ENCODE measurements at regions not wholly inside any gene's neighbourhood (a gene's known extent, or its start where the extent isn't known, plus 50 kb on each side); places are given as distances from the start of the nearest gene placed in this dataset.
A peak's percentile ranks its signal among the peaks of the same experiment; 100 is the strongest.

DNA sequence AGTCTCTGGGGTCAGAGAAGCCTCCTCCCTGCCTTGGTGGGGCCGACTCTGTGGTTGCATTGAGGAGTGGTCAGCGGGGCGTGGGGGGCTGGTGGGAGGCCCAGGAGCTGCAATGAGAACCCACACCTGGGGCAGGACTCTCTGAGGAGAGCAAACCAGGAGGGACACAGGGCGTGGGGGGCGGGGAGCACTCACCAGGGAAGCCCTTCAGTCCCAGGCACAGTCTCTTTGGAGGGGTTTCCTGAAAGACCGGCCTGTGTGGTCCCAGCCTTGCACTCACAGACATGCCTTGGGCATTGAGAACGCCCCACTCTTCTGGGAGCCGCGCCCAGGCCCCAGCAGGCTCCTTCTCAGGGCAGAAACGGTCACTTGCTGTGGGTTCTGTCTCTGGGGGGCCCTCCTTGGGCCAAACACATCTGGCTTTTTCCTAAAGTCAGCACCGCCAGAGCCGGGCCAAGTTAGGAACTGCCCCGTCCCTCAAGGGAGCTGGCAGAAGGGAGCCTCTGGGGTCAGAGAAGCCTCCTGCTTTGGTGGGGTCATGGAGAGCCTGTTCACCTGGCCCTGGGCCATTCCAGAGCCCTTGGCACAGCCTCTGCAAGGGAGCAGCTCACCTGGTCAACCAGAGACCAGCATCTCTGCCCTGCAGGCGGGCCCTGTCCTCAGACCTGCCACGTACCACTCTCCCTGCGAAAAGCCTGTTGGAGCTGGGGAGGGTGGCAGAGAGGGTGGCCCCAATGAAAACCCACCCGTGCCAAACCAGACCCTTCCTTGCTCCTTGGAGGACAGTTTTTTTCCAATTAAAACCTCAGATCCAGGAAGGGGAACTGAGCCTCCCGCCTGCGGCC, 59.9 kb upstream of the TTC34 start:
- no peak for ATAC-seq
- Mint-ChIP-seq H3K27me3 (no peaks in the 10 kb centered on the region), H3K4me3 (no peak overlapping the region), H3K36me3 (no peaks in the 10 kb centered on the region), H3K4me1 (ENCODE audit: low read depth in 2 of 2) (peaks cover 0 to 3% of the 10 kb centered on the region in 2 donors), H3K27ac (no peak overlapping the region), H3K9me3 (no peaks in the 10 kb centered on the region)
- DNase-seq (ENCODE audit: low spot score), result peak; percentile 57

DNA sequence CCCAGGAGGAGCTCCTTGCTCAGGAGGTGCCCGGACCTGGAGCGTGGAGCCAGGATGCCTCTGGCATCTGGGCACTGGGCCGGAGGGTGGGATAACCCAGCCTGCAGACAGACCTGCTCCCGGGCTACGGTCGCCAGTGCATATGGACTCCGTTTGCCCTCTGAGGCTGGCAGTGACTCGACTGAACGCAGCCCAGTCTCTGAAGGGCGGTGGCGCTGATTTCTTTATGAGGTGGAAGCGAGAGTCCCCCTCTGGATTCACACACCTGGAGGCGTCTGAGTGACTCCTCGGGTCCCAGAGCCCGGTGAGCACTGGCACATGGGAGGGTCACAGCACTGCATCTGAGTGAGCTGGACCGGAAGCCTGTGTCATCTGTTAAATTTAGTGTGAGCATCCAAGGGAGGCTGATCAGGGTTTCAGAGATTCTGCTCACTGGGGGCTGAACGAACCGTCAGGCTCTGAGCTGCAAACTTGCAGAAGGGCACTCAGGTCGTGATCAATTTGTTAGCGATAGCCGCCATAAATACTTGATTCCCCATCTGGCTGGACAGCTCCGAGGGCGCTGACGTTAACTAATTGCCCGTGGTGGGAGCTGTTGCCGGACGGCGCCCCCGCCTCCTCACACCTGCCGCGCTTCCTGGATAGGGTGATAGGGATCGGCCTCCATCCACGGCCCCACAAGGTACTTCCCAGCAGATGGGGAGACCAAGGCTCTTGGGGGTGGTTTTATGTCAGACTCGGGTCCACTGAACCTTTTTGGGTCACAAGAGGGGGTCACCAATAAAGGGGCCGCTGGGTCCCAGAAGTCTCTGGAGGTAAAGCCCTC, 60.7 kb upstream of the TTC34 start:
- H3K4me1 Mint-ChIP-seq (ENCODE audit: low read depth in 2 of 2), result peaks cover 0 to 3% of the 10 kb centered on the region in 2 donors
- no peak overlapping the region for H3K4me3 Mint-ChIP-seq
- no peak for ATAC-seq
- no peaks in the 10 kb centered on the region for H3K36me3 Mint-ChIP-seq
- DNase-seq (ENCODE audit: low spot score), result peak; percentile 31
- H3K27ac Mint-ChIP-seq, result no peak overlapping the region
- no peaks in the 10 kb centered on the region for H3K27me3 Mint-ChIP-seq
- no peaks in the 10 kb centered on the region for H3K9me3 Mint-ChIP-seq

DNA sequence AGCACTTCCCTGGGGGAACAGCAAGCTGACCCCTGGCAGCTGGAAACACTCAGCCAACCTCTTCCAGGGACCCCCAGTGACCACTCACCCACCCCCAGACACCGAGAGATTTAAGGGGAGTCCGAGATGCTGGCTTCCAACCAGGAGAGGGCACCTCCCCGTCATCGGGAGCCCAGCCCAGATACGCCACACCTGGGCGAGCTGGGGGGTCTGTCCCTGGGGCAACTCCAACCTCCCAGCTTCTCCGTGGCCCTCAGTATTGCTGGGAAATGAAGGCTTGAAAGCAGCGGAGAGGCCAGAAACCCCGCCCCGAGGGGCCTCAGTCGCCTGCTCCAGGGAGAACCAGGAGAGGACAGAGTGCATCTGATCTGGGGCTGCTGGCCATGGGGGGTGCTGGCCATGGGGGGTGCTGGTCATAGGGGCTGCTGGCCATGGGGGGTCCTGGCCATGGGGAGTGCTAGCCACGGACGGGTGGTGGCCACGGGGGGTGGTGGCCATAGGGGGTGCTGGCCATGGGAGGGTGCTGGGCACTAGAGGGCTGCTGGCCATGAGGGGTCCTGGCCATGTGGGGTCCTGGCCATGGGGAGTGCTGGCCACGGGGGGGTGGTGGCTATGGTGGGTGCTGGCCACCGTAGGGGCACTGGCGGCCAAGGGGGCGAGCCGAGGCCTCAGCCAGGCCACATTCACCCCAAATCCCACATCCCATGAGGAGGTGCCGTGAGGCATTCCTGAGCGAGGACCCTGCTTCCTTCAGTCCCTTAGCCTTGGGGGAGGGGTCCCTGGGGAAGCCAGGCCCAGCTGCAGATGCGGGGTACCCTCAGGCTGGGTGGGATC, 61.5 kb upstream of the TTC34 start:
- no peaks in the 10 kb centered on the region for H3K9me3 Mint-ChIP-seq
- H3K4me3 Mint-ChIP-seq, result no peak overlapping the region
- H3K27me3 Mint-ChIP-seq, result no peaks in the 10 kb centered on the region
- peaks cover 0 to 3% of the 10 kb centered on the region in 2 donors for H3K4me1 Mint-ChIP-seq (ENCODE audit: low read depth in 2 of 2)
- DNase-seq (ENCODE audit: low spot score), result peak; percentile 60
- no peaks in the 10 kb centered on the region for H3K36me3 Mint-ChIP-seq
- ATAC-seq, result no peak
- no peak overlapping the region for H3K27ac Mint-ChIP-seq

DNA sequence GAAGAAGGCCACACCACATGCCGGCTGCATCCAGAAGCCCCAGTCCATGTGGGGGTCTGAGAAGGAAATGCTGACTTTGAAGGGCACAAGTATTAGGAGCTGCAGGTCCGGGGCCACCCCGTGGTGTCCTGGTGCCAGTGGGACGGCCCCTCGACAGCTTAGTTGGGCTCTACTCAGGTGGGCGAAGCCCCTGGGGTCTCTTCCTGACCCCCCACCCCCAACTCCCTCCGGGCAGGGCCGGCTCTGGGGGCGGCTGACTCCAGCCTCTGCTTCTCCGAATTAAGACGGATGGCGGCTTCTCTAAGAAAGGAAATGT, 62.1 kb upstream of the TTC34 start:
- H3K27ac Mint-ChIP-seq, result no peak overlapping the region
- H3K4me1 Mint-ChIP-seq (ENCODE audit: low read depth in 2 of 2), result peaks cover 0 to 3% of the 10 kb centered on the region in 2 donors
- no peaks in the 10 kb centered on the region for H3K9me3 Mint-ChIP-seq
- H3K27me3 Mint-ChIP-seq, result no peaks in the 10 kb centered on the region
- ATAC-seq (no peak), DNase-seq (ENCODE audit: low spot score) (no peak)
- H3K36me3 Mint-ChIP-seq, result no peaks in the 10 kb centered on the region
- no peak overlapping the region for H3K4me3 Mint-ChIP-seq

DNA sequence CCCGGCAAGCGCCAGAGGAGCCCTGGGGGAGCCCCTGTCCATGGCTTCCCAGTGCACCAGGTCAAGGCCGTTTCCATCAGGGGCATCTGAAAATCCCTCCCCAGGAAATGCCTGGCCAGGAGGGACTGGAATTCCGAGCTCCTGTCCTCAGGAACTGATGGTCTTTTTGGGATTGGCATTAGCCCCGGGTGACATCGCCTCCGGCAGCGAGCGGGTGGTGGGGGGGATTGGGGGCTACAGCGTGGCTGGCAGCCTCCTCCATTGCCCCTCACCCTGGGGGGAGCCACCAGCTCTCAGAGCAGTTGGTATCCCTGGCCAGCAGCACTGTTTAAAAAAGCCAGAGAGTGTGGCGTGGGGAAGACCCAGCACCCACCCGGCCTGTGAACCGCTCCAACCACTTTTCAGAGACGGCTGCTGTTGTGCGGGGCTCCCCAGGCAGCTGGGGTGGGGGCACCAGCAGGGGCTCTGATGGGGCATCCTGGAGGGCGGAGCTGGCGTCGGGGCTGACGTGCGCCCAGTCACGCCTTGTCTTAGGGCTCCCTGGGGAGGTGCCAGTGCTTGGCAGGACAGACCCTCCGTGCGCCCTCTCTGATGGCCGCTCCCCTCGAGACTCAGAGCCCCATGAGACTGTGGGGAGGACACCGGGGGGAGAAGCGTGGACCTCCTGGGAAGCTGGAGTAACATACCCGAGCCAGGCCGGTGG, 62.9 kb upstream of the TTC34 start:
- DNase-seq (ENCODE audit: low spot score) (no peak), ATAC-seq (no peak)
- H3K27me3 Mint-ChIP-seq, result no peaks in the 10 kb centered on the region
- no peaks in the 10 kb centered on the region for H3K9me3 Mint-ChIP-seq
- H3K27ac Mint-ChIP-seq, result no peak overlapping the region
- no peaks in the 10 kb centered on the region for H3K36me3 Mint-ChIP-seq
- no peaks in the 10 kb centered on the region for H3K4me1 Mint-ChIP-seq (ENCODE audit: low read depth in 2 of 2)
- no peak overlapping the region for H3K4me3 Mint-ChIP-seq

DNA sequence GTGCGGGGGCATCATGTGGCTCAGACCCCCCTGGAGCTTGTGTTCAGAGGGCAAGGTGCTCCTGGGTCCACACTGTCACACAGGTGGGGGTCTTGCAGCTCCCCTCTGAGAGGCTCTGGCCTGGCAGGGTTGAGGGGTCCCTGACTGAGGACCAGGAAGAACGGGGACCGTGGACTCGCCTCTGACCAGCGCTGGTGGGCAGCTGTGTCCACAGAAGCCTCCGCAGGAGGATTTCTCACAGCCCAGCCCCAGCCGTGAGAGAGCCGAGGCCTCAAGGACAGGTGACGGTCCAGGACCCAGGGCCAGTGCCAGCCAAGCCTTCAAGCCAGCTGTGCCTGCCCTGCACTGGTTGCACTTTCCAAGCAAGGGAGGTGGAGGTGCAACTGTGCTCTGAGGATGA, 63.5 kb upstream of the TTC34 start:
- Mint-ChIP-seq H3K9me3 (no peaks in the 10 kb centered on the region), H3K4me3 (no peak overlapping the region), H3K36me3 (no peaks in the 10 kb centered on the region), H3K27me3 (no peaks in the 10 kb centered on the region), H3K27ac (no peak overlapping the region), H3K4me1 (ENCODE audit: low read depth in 2 of 2) (no peaks in the 10 kb centered on the region)
- no peak for ATAC-seq
- DNase-seq (ENCODE audit: low spot score), result no peak

DNA sequence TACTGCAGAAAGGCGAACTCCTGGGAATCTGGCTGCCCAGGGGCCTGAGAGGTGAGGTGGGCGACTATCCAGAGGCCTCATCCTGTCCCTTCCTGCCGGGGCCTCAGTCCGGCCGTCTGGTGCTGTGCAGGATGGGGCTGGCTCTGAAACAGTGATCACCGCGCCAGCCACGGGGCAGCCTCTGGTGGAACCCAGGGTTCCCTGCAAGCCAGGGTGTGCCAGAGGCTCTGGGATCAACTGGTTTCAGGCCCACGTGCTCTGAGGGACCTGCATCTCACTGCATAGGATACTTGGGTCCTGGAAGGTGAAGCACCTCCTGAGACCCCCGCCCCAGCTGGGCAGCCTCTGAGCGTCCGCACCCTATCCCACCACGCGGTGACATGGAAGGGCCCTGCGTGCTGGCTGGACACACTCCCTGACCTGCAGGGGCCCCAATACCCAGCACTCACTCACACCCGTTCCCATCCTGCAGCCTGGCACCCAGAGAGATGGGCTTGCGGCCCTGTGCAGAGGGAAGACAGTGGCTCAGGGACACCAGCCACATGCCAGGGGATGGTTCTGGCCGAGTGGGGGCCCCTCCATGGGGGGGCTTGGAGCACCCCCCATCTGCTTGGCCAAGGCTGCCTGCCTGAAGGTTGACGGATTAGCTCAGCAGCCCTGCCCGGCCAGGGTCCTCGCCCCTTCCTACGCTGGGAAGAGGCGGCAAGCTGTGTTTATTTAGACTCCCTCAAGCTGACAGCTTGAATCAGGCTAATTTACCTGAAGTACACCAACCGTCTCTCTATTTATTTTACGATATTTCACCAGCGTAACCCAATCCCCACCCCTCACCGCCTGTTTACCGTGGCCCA, 64.3 kb upstream of the TTC34 start:
- no peaks in the 10 kb centered on the region for H3K9me3 Mint-ChIP-seq
- no peaks in the 10 kb centered on the region for H3K4me1 Mint-ChIP-seq (ENCODE audit: low read depth in 2 of 2)
- ATAC-seq, result no peak
- H3K4me3 Mint-ChIP-seq, result no peak overlapping the region
- no peaks in the 10 kb centered on the region for H3K27me3 Mint-ChIP-seq
- no peak for DNase-seq (ENCODE audit: low spot score)
- H3K27ac Mint-ChIP-seq, result no peak overlapping the region
- H3K36me3 Mint-ChIP-seq, result no peaks in the 10 kb centered on the region

DNA sequence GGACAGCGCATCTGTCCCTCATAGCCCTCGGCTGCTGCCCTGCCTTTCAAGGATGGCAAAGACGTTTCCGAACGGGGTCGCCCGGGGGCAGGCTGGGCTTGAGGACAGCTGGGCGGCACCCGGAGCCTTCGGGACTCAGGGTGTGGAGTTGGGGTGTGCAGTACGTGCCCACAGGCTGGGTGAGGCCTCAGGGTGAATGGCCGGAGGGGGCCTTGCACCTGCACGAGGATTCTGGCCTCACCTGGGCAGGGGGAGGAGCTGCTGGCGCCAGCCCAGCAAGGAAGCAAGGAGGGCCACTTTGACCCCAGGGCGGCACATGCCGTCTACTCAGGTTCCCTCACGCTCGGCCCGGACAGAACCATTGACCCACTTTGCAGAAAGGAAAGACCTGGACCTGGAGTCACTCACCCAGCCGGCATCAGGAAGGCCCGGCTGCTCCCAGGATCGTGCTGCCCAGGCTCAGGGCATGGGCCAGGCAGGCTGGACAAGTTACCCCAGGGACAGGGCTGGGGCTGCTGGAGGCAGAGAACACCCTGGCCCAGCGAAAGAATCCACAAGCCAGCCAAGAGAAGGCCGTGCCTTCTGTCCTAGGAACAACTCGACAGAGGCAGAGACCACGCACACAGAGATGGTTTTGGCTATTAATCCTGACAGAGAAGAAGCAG, 65.1 kb upstream of the TTC34 start:
- H3K27ac Mint-ChIP-seq, result no peak overlapping the region
- no peak for DNase-seq (ENCODE audit: low spot score)
- H3K4me3 Mint-ChIP-seq, result no peak overlapping the region
- no peak for ATAC-seq
- H3K9me3 Mint-ChIP-seq, result no peaks in the 10 kb centered on the region
- no peaks in the 10 kb centered on the region for H3K4me1 Mint-ChIP-seq (ENCODE audit: low read depth in 2 of 2)
- no peaks in the 10 kb centered on the region for H3K27me3 Mint-ChIP-seq
- no peaks in the 10 kb centered on the region for H3K36me3 Mint-ChIP-seq

DNA sequence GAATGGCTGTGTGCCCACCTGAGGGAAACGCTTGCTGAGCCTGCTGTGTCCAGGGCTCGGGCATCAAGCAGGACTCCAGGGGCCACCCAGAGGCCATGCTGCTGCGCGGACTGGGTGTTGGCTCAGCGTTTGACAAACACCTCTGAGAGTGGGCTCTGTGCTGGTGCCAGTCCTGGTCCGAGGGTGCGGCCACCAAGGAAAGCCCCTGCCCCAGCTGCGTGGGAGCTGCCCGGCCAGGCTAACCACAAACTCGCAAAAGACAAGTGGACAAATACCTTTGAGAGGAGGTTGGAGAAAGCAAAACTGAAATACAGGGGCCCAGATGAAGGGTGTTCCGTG, 65.6 kb upstream of the TTC34 start:
- Mint-ChIP-seq H3K9me3 (no peaks in the 10 kb centered on the region), H3K4me3 (no peak overlapping the region), H3K36me3 (no peaks in the 10 kb centered on the region), H3K27me3 (no peaks in the 10 kb centered on the region), H3K4me1 (ENCODE audit: low read depth in 2 of 2) (no peaks in the 10 kb centered on the region), H3K27ac (no peak overlapping the region)
- ATAC-seq, result no peak
- no peak for DNase-seq (ENCODE audit: low spot score)

DNA sequence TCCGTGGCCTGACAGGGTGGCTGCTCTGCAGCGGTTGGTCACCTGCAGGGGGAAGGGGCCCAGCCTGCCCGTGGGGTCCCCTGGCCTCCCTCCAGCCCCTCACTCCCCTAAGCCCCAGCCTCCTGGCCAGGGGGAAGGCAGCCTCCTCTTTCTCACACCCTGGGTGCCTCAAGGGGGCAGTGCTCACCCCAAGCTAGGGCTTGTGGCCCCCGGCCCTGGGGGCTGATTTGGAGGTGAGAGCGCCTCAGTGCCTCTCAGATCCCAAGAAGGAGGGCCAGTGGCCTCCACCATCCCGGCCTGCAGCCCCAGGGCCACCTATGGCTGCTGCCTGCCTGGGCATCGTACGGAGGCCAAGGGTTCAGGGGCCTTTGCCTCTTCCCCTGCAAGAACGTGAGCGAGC, 66.4 kb upstream of the TTC34 start:
- H3K4me3 Mint-ChIP-seq, result no peak overlapping the region
- no peak for DNase-seq (ENCODE audit: low spot score)
- no peak for ATAC-seq
- H3K4me1 Mint-ChIP-seq (ENCODE audit: low read depth in 2 of 2), result no peaks in the 10 kb centered on the region
- no peak overlapping the region for H3K27ac Mint-ChIP-seq
- H3K9me3 Mint-ChIP-seq, result peaks cover under 1% of the 10 kb centered on the region
- H3K27me3 Mint-ChIP-seq, result no peaks in the 10 kb centered on the region
- H3K36me3 Mint-ChIP-seq, result peaks cover under 1% of the 10 kb centered on the region

DNA sequence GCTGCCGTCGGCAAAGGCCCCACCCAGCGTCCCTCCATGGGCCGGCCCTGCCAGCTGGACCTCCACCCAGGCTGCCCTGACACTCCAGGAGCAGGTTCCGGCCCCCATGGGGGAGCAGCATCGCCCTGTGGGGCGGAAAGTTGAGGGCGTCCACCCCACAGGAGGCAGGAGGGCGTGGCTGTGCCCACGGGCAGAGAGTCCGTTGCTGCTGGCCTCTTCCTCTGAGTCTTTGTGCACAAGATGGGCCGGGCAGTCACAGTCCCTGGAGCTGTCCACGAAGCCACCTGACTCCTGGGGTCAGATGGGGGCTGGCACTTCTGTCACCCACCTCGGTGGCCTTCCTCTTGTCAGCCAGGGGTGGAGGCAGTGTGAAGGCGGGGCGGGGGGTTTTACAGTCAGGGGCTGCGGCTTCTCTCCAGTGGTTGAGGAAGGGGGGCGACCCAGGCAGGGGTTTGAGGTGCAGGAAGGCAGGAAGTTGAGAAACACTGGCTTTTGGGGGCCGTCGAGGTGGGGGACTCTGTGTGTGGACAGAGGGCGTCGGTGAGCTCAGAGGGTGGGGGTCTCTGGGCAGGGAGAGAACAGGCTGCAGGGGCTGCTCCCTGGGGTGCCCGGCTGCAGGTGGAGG, 67.2 kb upstream of the TTC34 start:
- Mint-ChIP-seq H3K27ac (no peak overlapping the region), H3K36me3 (peaks cover 4% of the 10 kb centered on the region), H3K9me3 (peaks cover 4% of the 10 kb centered on the region), H3K4me1 (ENCODE audit: low read depth in 2 of 2) (no peaks in the 10 kb centered on the region), H3K4me3 (no peak overlapping the region), H3K27me3 (no peaks in the 10 kb centered on the region)
- ATAC-seq (no peak), DNase-seq (ENCODE audit: low spot score) (no peak)

DNA sequence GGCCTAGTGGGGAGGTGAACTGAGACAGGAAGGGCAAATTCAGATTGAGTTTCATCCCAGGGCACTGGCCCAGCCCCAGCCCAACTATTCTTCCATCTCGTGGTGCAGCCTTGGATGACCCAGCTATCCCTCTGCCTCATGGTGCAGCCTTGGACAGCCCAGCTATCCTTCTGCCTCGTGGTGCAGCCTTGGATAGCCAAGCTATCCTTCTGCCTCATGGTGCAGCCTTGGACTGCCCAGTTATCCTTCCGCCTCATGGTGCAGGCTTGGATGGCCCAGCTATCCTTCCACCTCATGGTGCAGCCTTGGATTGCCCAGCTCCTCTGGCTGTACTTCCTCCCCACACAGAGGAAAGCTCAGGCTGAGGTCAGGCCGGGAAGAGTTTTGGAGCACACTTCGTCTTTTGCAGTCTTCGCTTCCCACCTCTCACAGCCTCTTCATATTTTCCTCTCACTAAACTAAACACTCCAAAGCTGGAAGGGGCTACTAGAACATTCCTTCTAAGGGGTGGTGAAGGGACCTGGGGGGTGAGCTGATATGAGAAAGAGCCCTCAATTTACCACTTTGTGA, 69.8 kb upstream of the TTC34 start:
- no peak overlapping the region for H3K4me3 Mint-ChIP-seq
- ATAC-seq (no peak), DNase-seq (ENCODE audit: low spot score) (no peak)
- H3K9me3 Mint-ChIP-seq, result peaks cover 4% of the 10 kb centered on the region
- H3K36me3 Mint-ChIP-seq, result peaks cover 4% of the 10 kb centered on the region
- no peaks in the 10 kb centered on the region for H3K4me1 Mint-ChIP-seq (ENCODE audit: low read depth in 2 of 2)
- H3K27ac Mint-ChIP-seq, result no peak overlapping the region
- H3K27me3 Mint-ChIP-seq, result no peaks in the 10 kb centered on the region

Measured in natural killer cell treated with Interleukin-12 subunit alpha and Interleukin-12 subunit beta and Interleukin-15 and Interleukin-18, amount 100 ng/mL, for 72 hours (primary cell).